IMR-90 (cell line): ENCODE measurements at regions not wholly inside any gene's neighbourhood (a gene's known extent, or its start where the extent isn't known, plus 50 kb on each side); places are given as distances from the start of the nearest gene placed in this dataset.

Experiments used
- CHD1 ChIP-seq: IDR thresholded peaks from 2 replicates; pipeline ENCODE4 v1.6.1; 2012; ENCODE audit warnings: low read depth, low read length, improper control_type of control experiment
- CTCF ChIP-seq: conservative IDR thresholded peaks from 2 replicates; pipeline ENCODE4 v1.5.1; 2012; ENCODE audit warnings: mild to moderate bottlenecking, low read depth, low read length, improper control_type of control experiment
- MAZ ChIP-seq: IDR thresholded peaks from 2 replicates; pipeline ENCODE4 v1.6.1; 2012; ENCODE audit warnings: low read depth, mild to moderate bottlenecking, low read length, improper control_type of control experiment, moderate library complexity, borderline replicate concordance
- POLR2A ChIP-seq: IDR thresholded peaks from 2 replicates; pipeline ENCODE4 v1.6.1; 2012; ENCODE audit warnings: mild to moderate bottlenecking, low read depth, low read length
- RAD21 ChIP-seq: IDR thresholded peaks from 2 replicates; pipeline ENCODE4 v1.6.1; 2012; ENCODE audit warnings: low read length, improper control_type of control experiment

- TF ChIP-seq POLR2A, result no peak
- no peak for TF ChIP-seq RAD21
- TF ChIP-seq CTCF, result no peak
- no peak for TF ChIP-seq CHD1
- TF ChIP-seq MAZ, result no peak
Observed at GRCh38 chr3:118000219-118000618, 1034.4 kb downstream of the IGSF11 start.
